GM13976 (cell line): ENCODE measurements at regions not wholly inside any gene's neighbourhood (a gene's known extent, or its start where the extent isn't known, plus 50 kb on each side); places are given as distances from the start of the nearest gene placed in this dataset.
"Not testable (repeated sequence)": the region's sequence is repeated elsewhere in the genome, so short reads cannot be mapped to it uniquely, and the experiment has no call there.

Experiments used
- DNase-seq: peaks from one replicate; pipeline ENCODE4 v3.0.0; 2012; ENCODE audit warnings: low spot score
- in situ Hi-C: fragments of 300-500 bp; cut with MboI; formaldehyde crosslinking; loops from one replicate; pipeline ENCODE4 v1.12.0; 2022; ENCODE audit warnings: low sequenced_read_pairs, mixed read lengths, inconsistent platforms; ENCODE audit not compliant: unreplicated experiment
- TF ChIP-seq, protein P1 (sequence below): IDR thresholded peaks from 2 replicates; pipeline ENCODE4 v1.5.1; 2012; ENCODE audit warnings: borderline replicate concordance, mild to moderate bottlenecking; ENCODE audit not compliant: insufficient read depth; ENCODE audit errors: extremely low read depth, missing control alignments, control extremely low read depth

DNA sequence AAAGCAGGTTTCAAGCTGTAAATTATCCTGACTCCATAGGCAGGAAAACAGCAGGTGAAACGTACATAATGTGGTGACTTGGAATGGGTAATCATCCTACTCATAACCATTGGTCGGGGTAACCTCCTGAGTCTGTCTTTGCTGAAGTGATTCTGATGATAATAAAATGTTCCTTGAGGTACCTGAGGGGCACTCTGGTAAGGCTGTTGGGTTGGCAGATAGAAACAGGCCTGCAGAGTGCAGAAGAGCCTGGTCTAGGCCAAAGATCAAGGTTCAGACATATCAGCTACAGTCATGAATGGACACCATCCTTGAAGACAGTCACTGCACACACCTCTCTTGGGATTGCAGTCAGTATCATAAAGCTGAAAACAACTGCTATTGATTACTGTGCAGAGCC is 174.7 kb upstream of the RPL34 start:
- in situ Hi-C loops, result no loop called here
- TF ChIP-seq, protein P1, sequence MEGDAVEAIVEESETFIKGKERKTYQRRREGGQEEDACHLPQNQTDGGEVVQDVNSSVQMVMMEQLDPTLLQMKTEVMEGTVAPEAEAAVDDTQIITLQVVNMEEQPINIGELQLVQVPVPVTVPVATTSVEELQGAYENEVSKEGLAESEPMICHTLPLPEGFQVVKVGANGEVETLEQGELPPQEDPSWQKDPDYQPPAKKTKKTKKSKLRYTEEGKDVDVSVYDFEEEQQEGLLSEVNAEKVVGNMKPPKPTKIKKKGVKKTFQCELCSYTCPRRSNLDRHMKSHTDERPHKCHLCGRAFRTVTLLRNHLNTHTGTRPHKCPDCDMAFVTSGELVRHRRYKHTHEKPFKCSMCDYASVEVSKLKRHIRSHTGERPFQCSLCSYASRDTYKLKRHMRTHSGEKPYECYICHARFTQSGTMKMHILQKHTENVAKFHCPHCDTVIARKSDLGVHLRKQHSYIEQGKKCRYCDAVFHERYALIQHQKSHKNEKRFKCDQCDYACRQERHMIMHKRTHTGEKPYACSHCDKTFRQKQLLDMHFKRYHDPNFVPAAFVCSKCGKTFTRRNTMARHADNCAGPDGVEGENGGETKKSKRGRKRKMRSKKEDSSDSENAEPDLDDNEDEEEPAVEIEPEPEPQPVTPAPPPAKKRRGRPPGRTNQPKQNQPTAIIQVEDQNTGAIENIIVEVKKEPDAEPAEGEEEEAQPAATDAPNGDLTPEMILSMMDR, result no peak
- no peak for DNase-seq

DNA sequence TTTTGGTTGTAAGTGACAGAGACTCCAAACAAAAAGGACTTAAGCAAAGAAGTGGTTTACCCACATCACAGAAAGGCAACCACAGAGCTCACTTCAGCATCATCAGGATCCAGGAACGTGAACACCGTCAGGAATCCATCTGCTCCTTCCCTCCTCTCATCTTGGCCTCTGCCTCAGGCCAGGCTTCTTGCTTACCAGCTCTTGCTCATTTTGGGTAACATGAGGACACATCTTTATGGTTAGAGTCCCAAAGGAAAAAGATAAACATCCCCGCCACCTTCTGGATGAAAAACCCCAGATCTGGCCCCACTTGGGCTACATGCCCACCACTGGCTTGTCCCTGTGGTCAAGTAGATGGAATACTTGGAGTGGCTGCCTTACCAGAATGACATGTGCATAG is 176.8 kb upstream of the RPL34 start:
- TF ChIP-seq, protein P1, result no peak
- in situ Hi-C loops, result no loop called here
- DNase-seq, result no peak

DNA sequence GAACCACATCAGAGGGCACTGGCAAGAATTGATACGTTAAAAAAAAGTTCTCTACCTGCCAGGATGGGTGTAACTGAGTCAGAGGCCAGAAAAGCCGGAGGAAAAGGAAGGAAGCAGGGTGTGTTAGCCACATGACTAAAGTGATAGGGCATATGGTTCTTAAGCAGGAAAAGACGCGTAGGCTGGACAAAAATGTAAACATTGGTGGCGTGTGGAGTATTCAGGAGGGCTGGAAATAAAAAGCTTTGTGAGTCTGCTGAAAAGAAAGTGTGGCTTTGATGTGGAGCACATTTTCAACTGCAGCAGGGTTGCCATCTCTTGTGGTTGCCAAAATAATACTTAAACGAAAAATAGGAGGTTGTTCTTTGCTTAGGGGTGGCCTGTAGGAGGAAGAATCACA is 186.5 kb upstream of the RPL34 start:
- in situ Hi-C loops, result no loop called here
- TF ChIP-seq, protein P1, result no peak
- DNase-seq, result no peak

DNA sequence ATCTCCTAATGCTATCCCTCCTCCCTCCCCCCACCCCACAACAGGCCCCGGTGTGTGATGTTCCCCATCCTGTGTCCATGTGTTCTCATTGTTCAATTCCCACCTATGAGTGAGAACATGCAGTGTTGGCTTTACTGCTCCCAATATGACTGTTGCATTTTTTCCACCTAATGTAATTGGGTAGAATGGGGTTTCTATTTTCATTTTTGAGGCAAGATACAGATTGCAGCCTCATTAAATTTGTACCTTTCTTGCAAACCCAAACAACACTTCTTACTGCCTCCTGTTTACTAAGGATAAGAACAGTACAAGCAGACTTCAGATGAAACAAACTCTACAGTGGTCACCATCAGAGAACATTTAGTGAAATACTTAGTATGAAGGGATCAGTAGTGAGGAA is 187.0 kb upstream of the RPL34 start:
- in situ Hi-C loops, DNase-seq: not testable (repeated sequence)

DNA sequence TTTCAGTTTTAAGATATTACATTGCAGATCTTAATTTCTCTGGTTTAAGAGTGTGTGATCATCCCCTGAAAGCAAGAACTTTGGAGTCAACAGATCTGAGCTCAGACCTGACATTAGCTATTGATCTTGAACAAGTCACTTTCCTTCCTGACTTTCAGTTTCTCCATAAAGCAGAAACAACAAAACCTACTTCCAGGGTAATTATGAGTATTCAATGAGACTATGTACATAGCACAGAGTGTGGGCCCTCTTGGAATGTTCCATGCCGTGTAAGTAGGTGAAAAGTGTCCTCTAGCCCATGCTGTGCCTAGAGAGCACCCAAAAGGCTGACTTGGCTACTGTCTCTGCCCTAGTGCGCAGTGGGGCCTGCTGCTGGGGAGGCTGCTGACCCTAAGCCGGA is 188.0 kb upstream of the RPL34 start:
- DNase-seq, result no peak
- TF ChIP-seq, protein P1, result no peak
- in situ Hi-C loops, result no loop called here

DNA sequence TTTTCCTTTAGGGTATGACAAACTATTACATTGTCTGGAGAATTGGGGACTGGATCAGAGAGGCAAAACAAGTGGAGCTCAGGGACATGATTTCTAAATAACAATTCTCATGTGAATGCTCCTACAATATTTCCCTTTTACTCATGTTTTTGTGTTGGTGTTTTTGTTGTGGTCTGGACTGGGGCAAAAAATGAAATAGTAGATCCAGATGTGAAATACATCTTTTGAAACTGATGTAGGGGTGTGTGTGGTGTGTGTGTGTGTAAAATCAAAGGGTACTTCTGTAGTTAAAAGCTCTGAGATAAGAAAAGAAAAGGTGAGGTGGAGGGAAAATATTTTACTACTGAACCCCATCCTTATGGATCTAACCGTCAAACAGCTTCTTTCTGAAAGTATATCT is 188.4 kb upstream of the RPL34 start:
- no peak for DNase-seq
- in situ Hi-C loops, result no loop called here
- TF ChIP-seq, protein P1, result no peak

DNA sequence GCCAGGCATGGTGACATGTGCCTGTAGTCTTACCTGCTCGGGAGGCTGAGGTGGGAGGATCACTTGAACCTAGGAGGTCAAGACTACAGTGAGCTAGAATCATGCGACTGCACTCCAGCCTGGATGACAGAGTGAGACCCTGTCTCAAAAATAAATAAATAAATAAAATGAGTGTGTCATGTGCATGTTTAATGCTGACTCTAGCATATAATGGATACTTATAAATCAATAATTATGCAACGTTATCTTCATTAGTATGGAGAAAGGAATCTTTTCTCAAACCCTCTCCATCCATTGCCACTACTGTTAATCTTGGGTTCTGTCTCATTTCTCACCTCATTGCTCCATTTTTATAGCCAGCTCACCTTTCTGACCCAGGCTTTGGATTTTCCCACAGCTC is 189.5 kb upstream of the RPL34 start:
- TF ChIP-seq, protein P1, result no peak
- DNase-seq, result no peak
- in situ Hi-C loops, result no loop called here
